A673 (cell line): ENCODE measurements at regions not wholly inside any gene's neighbourhood (a gene's known extent, or its start where the extent isn't known, plus 50 kb on each side); places are given as distances from the start of the nearest gene placed in this dataset.

ENCODE experiments used
- EZH2 ChIP-seq: fragments of 200-600 bp; sonication (generic); IDR thresholded peaks from 2 replicates; pipeline ENCODE4 v1.6.1; 2017; ENCODE audit warnings: borderline replicate concordance, low read depth, mild to moderate bottlenecking, mixed read lengths, antibody characterized with exemption, low read length; ENCODE audit not compliant: poor library complexity, severe bottlenecking
- TF ChIP-seq, protein P1 (sequence below): fragments of 300-800, 200-600 bp; sonication (generic); conservative IDR thresholded peaks from 2 replicates; pipeline ENCODE4 v1.5.1; 2017; ENCODE audit warnings: low read depth, mild to moderate bottlenecking, antibody characterized with exemption, low read length, moderate library complexity, mixed read lengths

DNA sequence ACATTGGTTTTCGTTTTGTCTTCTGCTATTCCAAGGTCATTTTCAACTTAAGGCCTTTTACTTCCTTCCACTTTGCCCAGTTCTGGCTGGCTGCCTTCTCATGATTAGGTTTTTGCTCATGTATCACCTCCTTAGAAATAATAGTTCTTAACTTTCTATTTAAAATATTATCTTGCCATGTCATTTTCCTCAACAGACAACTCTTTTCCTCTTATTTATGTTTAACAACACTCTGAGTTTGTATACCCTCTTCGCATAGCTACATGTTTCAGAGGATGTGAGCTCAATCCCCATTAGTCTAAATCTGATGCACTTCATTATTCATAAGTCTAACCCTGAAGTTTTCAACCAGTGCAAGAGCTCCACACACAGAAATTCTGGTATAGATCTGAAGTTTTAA is 299.1 kb downstream of the BCHE start:
- TF ChIP-seq, protein P1, sequence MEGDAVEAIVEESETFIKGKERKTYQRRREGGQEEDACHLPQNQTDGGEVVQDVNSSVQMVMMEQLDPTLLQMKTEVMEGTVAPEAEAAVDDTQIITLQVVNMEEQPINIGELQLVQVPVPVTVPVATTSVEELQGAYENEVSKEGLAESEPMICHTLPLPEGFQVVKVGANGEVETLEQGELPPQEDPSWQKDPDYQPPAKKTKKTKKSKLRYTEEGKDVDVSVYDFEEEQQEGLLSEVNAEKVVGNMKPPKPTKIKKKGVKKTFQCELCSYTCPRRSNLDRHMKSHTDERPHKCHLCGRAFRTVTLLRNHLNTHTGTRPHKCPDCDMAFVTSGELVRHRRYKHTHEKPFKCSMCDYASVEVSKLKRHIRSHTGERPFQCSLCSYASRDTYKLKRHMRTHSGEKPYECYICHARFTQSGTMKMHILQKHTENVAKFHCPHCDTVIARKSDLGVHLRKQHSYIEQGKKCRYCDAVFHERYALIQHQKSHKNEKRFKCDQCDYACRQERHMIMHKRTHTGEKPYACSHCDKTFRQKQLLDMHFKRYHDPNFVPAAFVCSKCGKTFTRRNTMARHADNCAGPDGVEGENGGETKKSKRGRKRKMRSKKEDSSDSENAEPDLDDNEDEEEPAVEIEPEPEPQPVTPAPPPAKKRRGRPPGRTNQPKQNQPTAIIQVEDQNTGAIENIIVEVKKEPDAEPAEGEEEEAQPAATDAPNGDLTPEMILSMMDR = no peak
- TF ChIP-seq EZH2 = no peak
